Hepatocyte (in vitro differentiated cells): ENCODE measurements at regions not wholly inside any gene's neighbourhood (a gene's known extent, or its start where the extent isn't known, plus 50 kb on each side); places are given as distances from the start of the nearest gene placed in this dataset.

Experiments
- DNase-seq: peaks from one replicate; pipeline ENCODE4 v3.0.0-alpha.2; 2016; ENCODE audit warnings: low spot score
- H2AFZ ChIP-seq: fragments of 200-600 bp; sonication (generic); 2 replicates; pipeline ENCODE4 v1.6.0; 2016; ENCODE audit warnings: antibody characterized with exemption, mild to moderate bottlenecking
- H3K27ac ChIP-seq: fragments of 200-600 bp; sonication (generic); 2 replicates; pipeline ENCODE4 v1.5.1; 2016; ENCODE audit warnings: mild to moderate bottlenecking
- H3K27me3 ChIP-seq: fragments of 200-600 bp; sonication (generic); 2 replicates; pipeline ENCODE4 v1.6.1; 2016
- H3K36me3 ChIP-seq: fragments of 200-600 bp; sonication (generic); replicated peaks from 2 replicates; pipeline ENCODE4 v1.5.1; 2016; ENCODE audit warnings: low read depth; ENCODE audit not compliant: insufficient read depth
- H3K4me1 ChIP-seq: fragments of 200-600 bp; sonication (generic); 2 replicates; pipeline ENCODE4 v1.5.1; 2016; ENCODE audit warnings: mild to moderate bottlenecking, moderate library complexity; ENCODE audit not compliant: insufficient read depth
- H3K4me2 ChIP-seq: fragments of 200-600 bp; sonication (generic); 2 replicates; pipeline ENCODE4 v1.6.0; 2016
- H3K4me3 ChIP-seq: fragments of 200-600 bp; sonication (generic); 2 replicates; pipeline ENCODE4 v1.5.1; 2016; ENCODE audit warnings: mild to moderate bottlenecking
- H3K79me2 ChIP-seq: fragments of 200-600 bp; sonication (generic); 2 replicates; pipeline ENCODE4 v1.6.0; 2017; ENCODE audit warnings: mild to moderate bottlenecking
- H3K9me2 ChIP-seq: fragments of 200-600 bp; sonication (generic); replicated peaks from 2 replicates; pipeline ENCODE4 v1.6.0; 2017; ENCODE audit warnings: mild to moderate bottlenecking; ENCODE audit not compliant: insufficient read depth
- H3K9me3 ChIP-seq: fragments of 200-600 bp; sonication (generic); 2 replicates; pipeline ENCODE4 v1.5.1; 2016; ENCODE audit warnings: low read depth, mild to moderate bottlenecking
- H4K20me1 ChIP-seq: fragments of 200-600 bp; sonication (generic); 2 replicates; pipeline ENCODE4 v1.6.0; 2016; ENCODE audit warnings: mild to moderate bottlenecking; ENCODE audit not compliant: insufficient read depth, poor library complexity, severe bottlenecking
- CTCF ChIP-seq: fragments of 200-600 bp; sonication (generic); IDR thresholded peaks from 2 replicates; pipeline ENCODE4 v1.5.1; 2016; ENCODE audit warnings: antibody characterized with exemption, mild to moderate bottlenecking; ENCODE audit not compliant: poor library complexity
- EZH2 ChIP-seq: fragments of 200-600 bp; sonication (generic); IDR thresholded peaks from 2 replicates; pipeline ENCODE4 v1.6.1; 2016; ENCODE audit warnings: antibody characterized with exemption, mild to moderate bottlenecking, borderline replicate concordance
- EZH2phosphoT487 ChIP-seq: fragments of 200-600 bp; sonication (generic); IDR thresholded peaks from one replicate; pipeline ENCODE4 v1.6.1; 2018; ENCODE audit warnings: antibody characterized with exemption, mild to moderate bottlenecking, low read depth, moderate library complexity; ENCODE audit not compliant: unreplicated experiment, severe bottlenecking
- WGBS: methylation state at CpG from one replicate; pipeline ENCODE4 v1.1.6; 2016; ENCODE audit warnings: low lambda C conversion rate; ENCODE audit errors: missing lambda C conversion rate; 5-methylcytosine and 5-hydroxymethylcytosine counted together

- Histone ChIP-seq H3K27me3 (no peaks in the 10 kb centered on the region), H3K36me3 (no peaks in the 10 kb centered on the region), H3K4me1 (peaks cover 5% of the 10 kb centered on the region), H3K9me2 (no peaks in the 10 kb centered on the region), H4K20me1 (no peaks in the 10 kb centered on the region), H3K4me2 (no peak overlapping the region), H3K4me3 (no peak overlapping the region), H2AFZ (no peak overlapping the region), H3K79me2 (no peaks in the 10 kb centered on the region), H3K27ac (no peak overlapping the region), H3K9me3 (no peaks in the 10 kb centered on the region)
- TF ChIP-seq CTCF (no peak), EZH2phosphoT487 (no peak), EZH2 (no peak)
- DNase-seq, result no peak
These were observed 654.2 kb downstream of the OTOL1 start for GRCh38 chr3:162150790-162151189.

GRCh38 chr3:162152636-162153035, 656.0 kb downstream of the OTOL1 start:
- Histone ChIP-seq H4K20me1 (no peaks in the 10 kb centered on the region), H3K9me3 (no peaks in the 10 kb centered on the region), H2AFZ (no peak overlapping the region), H3K4me1 (peaks cover 5% of the 10 kb centered on the region), H3K36me3 (no peaks in the 10 kb centered on the region), H3K4me3 (no peak overlapping the region), H3K9me2 (no peaks in the 10 kb centered on the region), H3K27ac (peak overlapping the region; percentile 61), H3K27me3 (no peaks in the 10 kb centered on the region), H3K4me2 (peak overlapping the region; percentile 21), H3K79me2 (no peaks in the 10 kb centered on the region)
- TF ChIP-seq EZH2phosphoT487, result no peak
- WGBS, result 62% methylated on average over 2 of the region's 2 CpGs
- DNase-seq, result no peak

GRCh38 chr3:162161595-162161994, 665.0 kb downstream of the OTOL1 start:
- H3K27ac ChIP-seq, result no peak overlapping the region
- no peaks in the 10 kb centered on the region for H3K79me2 ChIP-seq
- H3K27me3 ChIP-seq, result no peaks in the 10 kb centered on the region
- no peak overlapping the region for H3K4me2 ChIP-seq
- H3K4me1 ChIP-seq, result no peaks in the 10 kb centered on the region
- no peaks in the 10 kb centered on the region for H3K36me3 ChIP-seq
- no peaks in the 10 kb centered on the region for H3K9me2 ChIP-seq
- H3K9me3 ChIP-seq, result no peaks in the 10 kb centered on the region
- no peak for DNase-seq
- H2AFZ ChIP-seq, result no peak overlapping the region
- H3K4me3 ChIP-seq, result no peak overlapping the region
- TF ChIP-seq EZH2phosphoT487 (no peak), EZH2 (no peak), CTCF (no peak)
- no peaks in the 10 kb centered on the region for H4K20me1 ChIP-seq

- TF ChIP-seq EZH2phosphoT487, result no peak
- no peak for TF ChIP-seq CTCF
- TF ChIP-seq EZH2, result no peak
- no peaks in the 10 kb centered on the region for H3K36me3 ChIP-seq
- DNase-seq, result no peak
- no peaks in the 10 kb centered on the region for H3K9me3 ChIP-seq
- no peaks in the 10 kb centered on the region for H3K79me2 ChIP-seq
- no peaks in the 10 kb centered on the region for H3K27me3 ChIP-seq
- H3K27ac ChIP-seq, result no peak overlapping the region
- H2AFZ ChIP-seq, result no peak overlapping the region
- H4K20me1 ChIP-seq, result no peaks in the 10 kb centered on the region
- no peaks in the 10 kb centered on the region for H3K9me2 ChIP-seq
- no peak overlapping the region for H3K4me2 ChIP-seq
- H3K4me1 ChIP-seq, result no peaks in the 10 kb centered on the region
- H3K4me3 ChIP-seq, result no peak overlapping the region
These were observed 668.7 kb downstream of the OTOL1 start for GRCh38 chr3:162165346-162165745.
